22Rv1 (cell line): ENCODE measurements at regions not wholly inside any gene's neighbourhood (a gene's known extent, or its start where the extent isn't known, plus 50 kb on each side); places are given as distances from the start of the nearest gene placed in this dataset.

Experiments
- ZFX ChIP-seq: fragments of 450-650 bp; IDR thresholded peaks from 2 replicates; pipeline ENCODE4 v1.6.1; 2017; ENCODE audit warnings: antibody characterized with exemption, borderline replicate concordance
- TF ChIP-seq, protein P1 (sequence below): fragments of 450-650 bp; IDR thresholded peaks from 2 replicates; pipeline ENCODE4 v1.5.1; 2017; ENCODE audit warnings: mild to moderate bottlenecking

GRCh38 chr9:95819636-95820035 lies 55.9 kb upstream of the ERCC6L2 start:
- TF ChIP-seq, protein P1, sequence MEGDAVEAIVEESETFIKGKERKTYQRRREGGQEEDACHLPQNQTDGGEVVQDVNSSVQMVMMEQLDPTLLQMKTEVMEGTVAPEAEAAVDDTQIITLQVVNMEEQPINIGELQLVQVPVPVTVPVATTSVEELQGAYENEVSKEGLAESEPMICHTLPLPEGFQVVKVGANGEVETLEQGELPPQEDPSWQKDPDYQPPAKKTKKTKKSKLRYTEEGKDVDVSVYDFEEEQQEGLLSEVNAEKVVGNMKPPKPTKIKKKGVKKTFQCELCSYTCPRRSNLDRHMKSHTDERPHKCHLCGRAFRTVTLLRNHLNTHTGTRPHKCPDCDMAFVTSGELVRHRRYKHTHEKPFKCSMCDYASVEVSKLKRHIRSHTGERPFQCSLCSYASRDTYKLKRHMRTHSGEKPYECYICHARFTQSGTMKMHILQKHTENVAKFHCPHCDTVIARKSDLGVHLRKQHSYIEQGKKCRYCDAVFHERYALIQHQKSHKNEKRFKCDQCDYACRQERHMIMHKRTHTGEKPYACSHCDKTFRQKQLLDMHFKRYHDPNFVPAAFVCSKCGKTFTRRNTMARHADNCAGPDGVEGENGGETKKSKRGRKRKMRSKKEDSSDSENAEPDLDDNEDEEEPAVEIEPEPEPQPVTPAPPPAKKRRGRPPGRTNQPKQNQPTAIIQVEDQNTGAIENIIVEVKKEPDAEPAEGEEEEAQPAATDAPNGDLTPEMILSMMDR = no peak
- TF ChIP-seq ZFX = no peak
